HFF-Myc (cell line): ENCODE measurements at regions not wholly inside any gene's neighbourhood (a gene's known extent, or its start where the extent isn't known, plus 50 kb on each side); places are given as distances from the start of the nearest gene placed in this dataset.

Source experiments
- DNase-seq: peaks from one replicate; pipeline ENCODE4 v3.0.0-alpha.2; 2011; ENCODE audit warnings: low read depth; ENCODE audit errors: extremely low read depth
- H3K4me3 ChIP-seq: replicated peaks from 2 replicates; pipeline ENCODE4 v1.5.1; 2011; ENCODE audit warnings: low read depth, mild to moderate bottlenecking, control low read depth, low read length
- TF ChIP-seq, protein P1 (sequence below): IDR thresholded peaks from 2 replicates; pipeline ENCODE4 v1.5.1; 2012; ENCODE audit warnings: mild to moderate bottlenecking, low read depth, low read length, control low read depth; ENCODE audit errors: missing control alignments

DNA sequence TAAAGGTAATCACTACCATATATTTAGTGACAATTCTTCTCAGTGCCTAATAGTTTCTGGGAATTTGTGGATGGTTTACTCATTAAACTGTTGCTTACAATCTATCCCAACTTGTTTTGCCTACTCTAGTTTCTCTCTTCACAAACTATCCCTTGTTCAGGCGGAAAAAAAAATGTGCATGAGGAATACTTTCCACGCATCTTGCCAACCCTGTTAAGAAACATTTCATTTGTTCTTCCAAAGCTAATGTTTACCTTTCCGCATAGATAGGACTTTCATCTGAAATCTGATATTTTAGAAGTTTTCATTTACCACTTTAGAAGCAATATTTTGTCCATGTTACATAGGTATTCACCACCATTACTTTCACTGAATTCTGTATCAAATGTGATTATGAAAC, 191.9 kb downstream of the MDFIC start:
- no peak overlapping the region for H3K4me3 ChIP-seq
- no peak for DNase-seq
- TF ChIP-seq, protein P1, sequence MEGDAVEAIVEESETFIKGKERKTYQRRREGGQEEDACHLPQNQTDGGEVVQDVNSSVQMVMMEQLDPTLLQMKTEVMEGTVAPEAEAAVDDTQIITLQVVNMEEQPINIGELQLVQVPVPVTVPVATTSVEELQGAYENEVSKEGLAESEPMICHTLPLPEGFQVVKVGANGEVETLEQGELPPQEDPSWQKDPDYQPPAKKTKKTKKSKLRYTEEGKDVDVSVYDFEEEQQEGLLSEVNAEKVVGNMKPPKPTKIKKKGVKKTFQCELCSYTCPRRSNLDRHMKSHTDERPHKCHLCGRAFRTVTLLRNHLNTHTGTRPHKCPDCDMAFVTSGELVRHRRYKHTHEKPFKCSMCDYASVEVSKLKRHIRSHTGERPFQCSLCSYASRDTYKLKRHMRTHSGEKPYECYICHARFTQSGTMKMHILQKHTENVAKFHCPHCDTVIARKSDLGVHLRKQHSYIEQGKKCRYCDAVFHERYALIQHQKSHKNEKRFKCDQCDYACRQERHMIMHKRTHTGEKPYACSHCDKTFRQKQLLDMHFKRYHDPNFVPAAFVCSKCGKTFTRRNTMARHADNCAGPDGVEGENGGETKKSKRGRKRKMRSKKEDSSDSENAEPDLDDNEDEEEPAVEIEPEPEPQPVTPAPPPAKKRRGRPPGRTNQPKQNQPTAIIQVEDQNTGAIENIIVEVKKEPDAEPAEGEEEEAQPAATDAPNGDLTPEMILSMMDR: no peak

DNA sequence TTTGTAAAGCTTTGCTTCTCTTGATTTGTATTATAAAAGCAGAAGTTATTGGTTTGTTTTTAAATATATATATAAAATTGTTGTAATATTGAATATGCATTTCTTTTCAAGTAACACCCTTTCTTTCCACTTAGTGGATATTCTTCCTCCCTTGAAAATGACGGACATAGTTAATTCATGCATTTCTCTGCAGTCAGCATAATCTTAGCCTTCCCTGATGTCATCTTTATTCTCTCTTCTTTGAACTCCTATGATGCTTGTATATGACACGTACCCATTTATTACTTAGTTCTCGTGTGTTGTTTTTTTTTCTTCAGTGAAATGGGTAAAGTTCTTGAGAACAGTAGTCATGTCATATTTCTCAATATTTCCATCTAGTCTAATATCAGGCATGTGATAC, 191.2 kb downstream of the MDFIC start:
- no peak for DNase-seq
- no peak overlapping the region for H3K4me3 ChIP-seq
- TF ChIP-seq, protein P1: no peak

DNA sequence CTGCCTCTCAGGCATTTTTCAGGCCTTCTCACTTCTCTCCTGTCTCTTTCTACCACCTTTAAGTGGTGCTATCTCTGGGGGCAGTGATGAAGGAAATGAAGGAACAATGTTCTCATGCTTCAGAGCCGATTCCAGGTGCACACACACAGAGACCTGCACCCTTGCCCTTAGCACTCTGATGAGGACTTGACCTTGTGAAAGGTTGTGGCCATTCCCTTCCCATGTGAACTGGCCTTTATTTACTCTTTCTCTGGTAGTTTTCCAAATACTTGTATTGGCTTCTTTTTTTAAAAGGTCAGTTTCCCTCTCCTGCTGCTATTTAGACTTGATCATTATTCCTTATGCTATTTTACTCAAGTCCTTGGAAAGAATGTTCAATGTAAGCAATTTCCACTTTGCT, 188.6 kb downstream of the MDFIC start:
- TF ChIP-seq, protein P1: no peak
- no peak overlapping the region for H3K4me3 ChIP-seq
- no peak for DNase-seq

GRCh38 chr7:115106316-115106715, 184.4 kb downstream of the MDFIC start:
- no peak overlapping the region for H3K4me3 ChIP-seq
- TF ChIP-seq, protein P1: no peak
- DNase-seq: no peak

DNA sequence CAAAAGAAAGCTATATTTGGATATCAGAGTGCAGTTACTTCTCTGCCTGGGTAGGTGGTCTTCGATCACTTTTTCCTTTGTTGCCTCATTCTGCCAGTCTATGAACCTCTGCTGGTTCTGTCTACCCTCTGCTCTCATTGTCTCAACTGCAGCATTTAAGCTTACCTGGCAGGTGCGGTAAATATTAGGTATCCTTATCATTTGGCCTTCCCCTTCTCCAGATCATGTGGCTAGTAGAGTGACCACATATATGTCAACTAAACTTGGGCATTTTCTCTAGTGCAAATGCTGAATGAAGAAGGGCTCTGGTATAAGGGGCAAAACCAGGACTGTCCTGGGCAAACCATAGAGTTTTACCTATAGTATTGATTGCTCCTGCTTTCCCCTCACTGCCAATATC, 180.8 kb downstream of the MDFIC start:
- TF ChIP-seq, protein P1: no peak
- no peak for DNase-seq
- H3K4me3 ChIP-seq: no peak overlapping the region

GRCh38 chr7:115101199-115101598, 179.3 kb downstream of the MDFIC start:
- TF ChIP-seq, protein P1: no peak
- no peak for DNase-seq
- no peak overlapping the region for H3K4me3 ChIP-seq

DNA sequence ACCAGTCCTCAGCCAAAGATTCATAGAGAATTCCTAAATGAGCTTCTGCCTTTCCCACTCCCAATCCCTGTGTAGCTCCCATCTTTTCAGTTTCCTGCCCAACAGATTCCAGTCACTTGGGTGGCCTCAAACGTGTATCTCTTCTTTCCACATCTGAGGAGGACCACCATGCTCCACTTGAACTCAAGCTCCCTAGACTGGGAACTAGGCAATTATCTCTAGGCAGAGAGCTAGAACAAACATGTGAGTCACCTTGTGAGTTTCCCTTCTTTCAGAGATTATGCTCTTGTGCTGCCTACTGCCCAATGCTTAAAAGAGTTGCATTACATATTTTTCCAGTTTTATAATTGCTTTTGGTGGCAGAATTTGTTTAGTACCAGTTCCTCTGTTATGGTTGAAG, 178.0 kb downstream of the MDFIC start:
- TF ChIP-seq, protein P1: no peak
- no peak overlapping the region for H3K4me3 ChIP-seq
- no peak for DNase-seq
